BJ (cell line): ENCODE measurements at regions not wholly inside any gene's neighbourhood (a gene's known extent, or its start where the extent isn't known, plus 50 kb on each side); places are given as distances from the start of the nearest gene placed in this dataset.
A peak's percentile ranks its signal among the peaks of the same experiment; 100 is the strongest.

Experiments
- CTCF ChIA-PET: fragments of 350-600 bp; formaldehyde crosslinking; extraction: SDS; loops from one replicate; lab custom pipeline; 2021; ENCODE audit warnings: antibody characterized with exemption, inconsistent platforms; lab: Yijun Ruan, JAX
- POLR2A ChIA-PET: fragments of 300-600 bp; sonication (Branson Sonifier 250); formaldehyde crosslinking; extraction: SDS; loops from one replicate; lab custom pipeline; 2021; ENCODE audit warnings: antibody characterized with exemption; lab: Charles Lee
- DNase-seq: peaks from one replicate; pipeline ENCODE4 v3.0.0-alpha.2; 2011; ENCODE audit warnings: low read depth
- H3K27me3 ChIP-seq: 2 replicates; pipeline ENCODE4 v1.6.0; 2011; ENCODE audit warnings: low read length; ENCODE audit not compliant: control insufficient read depth, insufficient read depth
- H3K36me3 ChIP-seq: 2 replicates; pipeline ENCODE4 v1.5.1; 2011; ENCODE audit warnings: low read length; ENCODE audit not compliant: control insufficient read depth, insufficient read depth
- H3K4me3 ChIP-seq: 2 replicates; pipeline ENCODE4 v1.5.1; 2011; ENCODE audit warnings: low read depth, mild to moderate bottlenecking, control low read depth, low read length
- CTCF ChIP-seq: IDR thresholded peaks from 2 replicates; pipeline ENCODE4 v1.5.1; 2011; ENCODE audit warnings: low read depth, mild to moderate bottlenecking, control low read depth, inconsistent platforms, low read length, moderate library complexity; ENCODE audit not compliant: insufficient read depth

DNA sequence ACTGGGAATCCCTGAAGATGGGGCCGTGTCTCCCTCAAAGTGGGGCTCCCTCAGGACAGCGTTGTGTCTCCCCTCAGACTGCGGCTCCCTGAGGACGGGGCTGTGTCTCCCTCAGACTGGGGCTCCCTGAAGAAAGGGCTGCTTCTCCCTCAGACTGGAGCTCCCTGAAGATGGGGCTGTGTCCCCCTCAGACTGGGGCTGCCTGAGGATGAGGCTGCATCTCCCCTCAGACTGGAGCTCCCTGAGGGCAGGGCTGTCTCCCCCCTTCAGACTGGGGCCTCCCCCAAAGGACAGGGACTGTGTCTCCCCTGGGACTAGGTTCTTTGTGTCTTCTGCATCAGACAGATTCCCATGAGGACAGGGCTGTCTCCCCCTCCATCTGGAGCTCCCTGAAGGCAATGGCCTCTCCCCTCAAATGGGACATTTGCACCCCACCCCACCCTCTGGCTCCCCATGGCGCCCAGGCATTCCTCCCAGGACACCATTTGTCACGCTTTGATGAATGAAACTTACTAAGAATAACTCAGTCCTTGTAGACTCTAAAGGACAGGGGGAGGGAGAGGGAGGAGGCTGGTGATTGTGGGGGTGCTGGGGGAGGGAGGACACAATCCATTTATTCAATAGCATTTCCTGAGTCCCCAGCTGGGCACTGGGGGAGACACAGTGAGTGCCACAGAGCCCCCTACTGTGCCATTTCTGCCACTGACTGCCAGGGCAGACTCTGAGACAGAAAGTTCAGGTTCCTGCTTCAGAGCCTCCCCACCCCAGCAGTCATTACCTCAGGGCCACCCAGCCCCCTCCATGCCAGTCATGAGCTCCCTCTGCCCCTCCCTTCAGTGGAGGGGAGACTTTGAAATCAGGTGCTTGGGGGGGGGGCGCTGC lies 122.4 kb downstream of the MRPL14 start:
- POLR2A ChIA-PET = no interaction called here
- H3K27me3 ChIP-seq = no peaks in the 10 kb centered on the region
- CTCF ChIA-PET = interaction anchor here (0.7 to 4.2 kb wide), 8 partner anchors 9 to 235 kb away, joined by 3 to 17 read pairs (median 3); partner anchors contain the start of gene VEGFA
- no peak overlapping the region for H3K4me3 ChIP-seq
- 0 out of 2 replicates have a peak, but pooled peaks have one; percentile 30 for TF ChIP-seq CTCF
- no peaks in the 10 kb centered on the region for H3K36me3 ChIP-seq
- no peak for DNase-seq

- CTCF ChIA-PET = interaction anchor here (1.1 to 4.2 kb wide), 5 partner anchors 64 to 236 kb away, joined by 3 to 17 read pairs (median 5); no protein-coding TSS in a partner anchor
- POLR2A ChIA-PET = no interaction called here
- no peaks in the 10 kb centered on the region for H3K36me3 ChIP-seq
- H3K27me3 ChIP-seq = no peaks in the 10 kb centered on the region
- no peak for DNase-seq
- TF ChIP-seq CTCF = no peak
- H3K4me3 ChIP-seq = no peak overlapping the region
These were observed 123.1 kb downstream of the MRPL14 start for GRCh38 chr6:44004136-44004535.

DNA sequence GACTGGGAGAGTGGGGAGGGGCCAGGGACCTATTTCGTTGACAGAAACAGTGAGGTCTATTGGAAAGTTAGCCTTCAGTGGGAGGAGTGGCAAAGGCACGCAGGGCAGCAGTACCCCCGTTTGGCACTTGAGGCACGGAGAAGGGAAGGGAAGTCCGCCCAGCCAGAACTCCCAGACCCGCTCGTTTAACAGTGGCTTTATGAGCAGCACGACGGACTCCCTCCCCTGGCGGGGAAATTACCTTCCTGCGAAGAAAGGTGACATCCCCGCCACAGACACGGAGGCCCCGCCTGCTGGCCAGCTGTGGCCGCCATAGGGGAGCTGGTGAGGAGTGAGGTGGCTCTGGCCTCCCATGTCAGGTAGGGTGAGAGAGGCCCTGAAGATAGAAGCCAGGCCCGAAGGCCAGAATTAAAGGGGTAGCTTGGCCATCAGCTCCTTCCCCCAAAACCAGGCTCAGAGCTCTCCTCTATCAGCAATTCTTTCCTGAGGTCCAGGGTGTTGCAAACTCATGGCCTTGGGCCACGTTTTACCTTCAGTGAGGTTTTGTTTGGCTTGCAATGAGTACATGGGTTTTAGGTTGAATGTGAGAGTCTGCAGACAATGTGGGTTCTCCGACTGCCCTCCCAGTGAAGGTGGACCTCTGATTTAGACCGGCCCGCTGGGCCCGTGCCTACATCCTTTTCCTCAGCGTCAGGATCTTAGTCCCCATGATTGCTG lies 123.7 kb downstream of the MRPL14 start:
- Histone ChIP-seq H3K27me3 (no peaks in the 10 kb centered on the region), H3K36me3 (no peaks in the 10 kb centered on the region), H3K4me3 (no peak overlapping the region)
- no peak for DNase-seq
- ChIA-PET POLR2A (no interaction called here), CTCF (interaction anchor here (1.1 to 4.2 kb wide), 4 partner anchors 65 to 236 kb away, joined by 3 to 17 read pairs (median 5); no protein-coding TSS in a partner anchor)
- TF ChIP-seq CTCF = no peak

DNA sequence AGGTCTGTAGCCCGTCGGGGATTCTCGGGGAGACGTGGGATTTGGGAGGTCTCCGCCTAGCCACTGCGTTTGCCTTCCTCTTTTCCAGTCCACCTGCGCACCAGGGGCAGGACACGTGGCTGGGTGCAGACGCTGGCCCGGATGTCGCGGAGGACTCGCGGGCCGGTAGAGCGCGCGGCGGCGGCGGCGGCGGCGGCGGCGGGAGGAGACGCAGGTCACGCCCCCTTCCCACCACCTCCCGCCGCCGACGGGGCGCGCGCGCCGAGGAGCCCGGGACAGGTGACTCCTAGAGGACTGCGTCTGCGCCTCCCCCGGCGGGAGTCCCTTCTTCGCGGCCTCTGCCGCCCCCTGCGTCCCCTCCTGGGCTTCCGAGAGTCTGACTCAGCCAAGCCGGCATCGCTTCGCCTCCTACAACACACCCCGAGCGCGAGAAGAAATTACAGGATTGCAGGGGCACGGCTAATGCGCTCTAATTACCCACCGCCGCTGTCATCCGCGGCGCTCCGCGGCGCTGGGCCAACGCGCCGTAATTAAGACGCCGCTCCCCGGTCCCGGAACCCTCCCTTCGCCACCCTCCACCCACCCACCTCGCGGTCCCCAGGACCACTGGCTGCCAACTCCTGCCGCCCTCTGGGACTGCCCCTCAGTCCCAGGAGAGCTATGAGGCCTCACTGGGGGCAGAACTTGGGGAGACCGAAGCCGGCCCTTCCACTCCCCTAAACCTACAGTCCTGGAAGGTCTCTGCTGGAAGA lies 124.5 kb downstream of the MRPL14 start:
- CTCF ChIA-PET = interaction anchor here (0.5 to 4.2 kb wide), 5 partner anchors 45 to 235 kb away, joined by 3 to 17 read pairs (median 4); no protein-coding TSS in a partner anchor
- Histone ChIP-seq H3K36me3 (no peaks in the 10 kb centered on the region), H3K4me3 (peak overlapping the region; percentile 5), H3K27me3 (no peaks in the 10 kb centered on the region)
- DNase-seq = no peak
- peak; percentile 42 for TF ChIP-seq CTCF
- POLR2A ChIA-PET = no interaction called here
